B cell (primary cell): ENCODE measurements at regions not wholly inside any gene's neighbourhood (a gene's known extent, or its start where the extent isn't known, plus 50 kb on each side); places are given as distances from the start of the nearest gene placed in this dataset.

Experiments
- CTCF ChIP-seq: fragments of 200-600 bp; IDR thresholded peaks from one replicate; pipeline ENCODE4 v1.8.0; 2022; ENCODE audit warnings: antibody characterized with exemption, mild to moderate bottlenecking
- EZH2 ChIP-seq: IDR thresholded peaks from 2 replicates; pipeline ENCODE4 v1.6.1; 2012; ENCODE audit warnings: borderline replicate concordance, low read depth, mild to moderate bottlenecking, moderate library complexity, low read length; ENCODE audit not compliant: insufficient read depth, poor library complexity, severe bottlenecking

- TF ChIP-seq CTCF (no peak), EZH2 (no peak)
Observed at GRCh38 chr20:58051367-58051766, 177.1 kb downstream of the ANKRD60 start.
